ENCODE measurements at regions not wholly inside any gene's neighbourhood (a gene's known extent, or its start where the extent isn't known, plus 50 kb on each side); places are given as distances from the start of the nearest gene placed in this dataset.

- TF ChIP-seq, protein P1, sequence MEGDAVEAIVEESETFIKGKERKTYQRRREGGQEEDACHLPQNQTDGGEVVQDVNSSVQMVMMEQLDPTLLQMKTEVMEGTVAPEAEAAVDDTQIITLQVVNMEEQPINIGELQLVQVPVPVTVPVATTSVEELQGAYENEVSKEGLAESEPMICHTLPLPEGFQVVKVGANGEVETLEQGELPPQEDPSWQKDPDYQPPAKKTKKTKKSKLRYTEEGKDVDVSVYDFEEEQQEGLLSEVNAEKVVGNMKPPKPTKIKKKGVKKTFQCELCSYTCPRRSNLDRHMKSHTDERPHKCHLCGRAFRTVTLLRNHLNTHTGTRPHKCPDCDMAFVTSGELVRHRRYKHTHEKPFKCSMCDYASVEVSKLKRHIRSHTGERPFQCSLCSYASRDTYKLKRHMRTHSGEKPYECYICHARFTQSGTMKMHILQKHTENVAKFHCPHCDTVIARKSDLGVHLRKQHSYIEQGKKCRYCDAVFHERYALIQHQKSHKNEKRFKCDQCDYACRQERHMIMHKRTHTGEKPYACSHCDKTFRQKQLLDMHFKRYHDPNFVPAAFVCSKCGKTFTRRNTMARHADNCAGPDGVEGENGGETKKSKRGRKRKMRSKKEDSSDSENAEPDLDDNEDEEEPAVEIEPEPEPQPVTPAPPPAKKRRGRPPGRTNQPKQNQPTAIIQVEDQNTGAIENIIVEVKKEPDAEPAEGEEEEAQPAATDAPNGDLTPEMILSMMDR (IDR thresholded peaks at IDR 0.05) = no peak
- TF ChIP-seq TCF7L2 (IDR thresholded peaks at IDR 0.05; ENCODE audit: low read depth, low read length) (no peak), POLR2AphosphoS5 (IDR thresholded peaks at IDR 0.05; ENCODE audit: low read depth, low read length) (no peak)
These were observed 161.8 kb upstream of the SPRED2 start for GRCh38 chr2:65594150-65594549.

Data from Panc1 (cell line).